HG03469 (cell line): ENCODE measurements at regions not wholly inside any gene's neighbourhood (a gene's known extent, or its start where the extent isn't known, plus 50 kb on each side); places are given as distances from the start of the nearest gene placed in this dataset.

ENCODE experiments used
- ATAC-seq: cut with Tn5 transposase; IDR thresholded peaks from one replicate; pipeline ENCODE4 v1.9.1; 2021; ENCODE audit warnings: mild to moderate bottlenecking, moderate library complexity, moderate number of reproducible peaks; ENCODE audit not compliant: unreplicated experiment

DNA sequence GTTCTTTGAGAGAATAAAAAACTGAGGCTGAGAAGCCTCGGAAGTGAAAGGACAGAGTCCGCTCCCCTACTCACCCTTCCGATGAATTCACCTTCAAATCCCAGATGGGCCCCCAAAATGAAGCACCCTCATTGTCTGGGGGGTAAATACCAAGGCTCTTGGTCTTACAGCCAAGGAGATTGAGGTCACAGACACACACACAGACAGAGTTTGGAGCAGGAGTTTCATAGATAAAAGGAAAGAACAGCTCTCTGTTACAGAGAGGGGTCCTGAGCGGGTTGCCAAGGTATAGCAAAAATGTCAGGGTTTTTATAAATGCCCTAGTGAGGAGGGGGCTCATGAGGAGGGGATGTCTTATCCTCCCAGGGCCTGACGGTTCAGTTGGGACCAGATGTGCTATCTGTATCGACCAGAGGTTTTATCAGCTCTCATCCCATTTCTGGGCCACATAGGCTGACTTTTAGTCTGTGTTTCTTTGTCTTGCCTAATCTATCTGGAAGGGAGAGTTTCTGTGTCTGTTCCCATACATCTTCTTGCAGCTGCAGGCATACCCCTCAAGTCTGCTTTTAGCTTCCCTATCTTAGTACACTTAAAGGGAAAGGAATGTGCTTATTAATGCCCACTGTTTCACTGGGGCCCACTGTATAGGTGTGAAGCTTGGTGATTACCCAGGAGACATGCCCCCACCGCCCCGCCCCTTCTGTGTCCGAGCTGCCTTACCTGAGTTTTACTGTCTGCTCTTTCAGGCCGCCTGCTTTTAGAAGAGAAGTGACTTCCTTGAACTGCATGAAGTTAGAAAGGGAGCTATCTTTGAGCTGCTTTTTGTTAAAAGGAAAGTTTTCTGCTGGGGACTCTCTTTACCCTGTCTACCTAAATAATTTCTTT, 66.8 kb upstream of the ATP11B start:
- ATAC-seq = no peak

GRCh38 chr3:182728238-182728637, 65.1 kb upstream of the ATP11B start:
- no peak for ATAC-seq

DNA sequence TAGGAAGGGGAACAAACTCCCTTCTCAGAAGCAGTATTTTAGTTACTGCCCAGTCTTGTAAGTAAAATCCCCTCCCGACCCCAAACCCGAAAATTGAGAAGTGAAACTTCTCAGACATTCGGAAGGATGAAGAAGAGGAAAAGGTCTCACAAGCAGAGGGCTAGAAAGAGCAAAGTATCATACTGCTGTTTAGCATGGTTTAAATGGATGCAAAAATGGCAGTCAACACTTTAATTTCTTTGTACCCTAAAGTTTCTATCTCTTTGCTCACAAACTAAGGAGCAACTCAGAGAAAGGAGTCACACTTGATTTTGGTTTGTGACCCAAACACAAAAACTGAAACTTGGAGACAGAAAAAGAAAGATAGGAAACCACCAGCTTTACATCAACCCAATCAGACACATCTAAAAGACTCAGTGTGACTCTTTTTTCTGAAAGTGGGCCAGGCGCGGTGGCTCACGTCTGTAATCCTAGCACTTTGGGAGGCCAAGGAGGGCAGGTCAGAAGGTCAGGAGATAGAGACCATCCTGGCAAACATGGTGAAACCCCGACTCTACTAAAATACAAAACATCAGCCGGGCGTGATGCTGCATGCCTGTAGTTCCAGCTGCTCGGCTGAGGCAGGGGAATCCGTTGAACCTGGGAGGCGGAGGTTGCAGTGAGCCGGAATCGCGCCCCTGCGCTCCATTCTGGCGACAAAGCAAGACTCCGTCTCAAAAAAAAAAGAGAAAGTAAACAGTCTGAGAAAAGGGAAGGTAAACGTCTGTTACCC, 63.2 kb upstream of the ATP11B start:
- ATAC-seq = peak; percentile 71

GRCh38 chr3:182730675-182731042, 62.6 kb upstream of the ATP11B start:
- ATAC-seq = no peak

GRCh38 chr3:182731764-182732163, 61.5 kb upstream of the ATP11B start:
- no peak for ATAC-seq

GRCh38 chr3:182732232-182733015, 60.9 kb upstream of the ATP11B start:
- ATAC-seq = no peak

GRCh38 chr3:182735672-182736071, 57.6 kb upstream of the ATP11B start:
- ATAC-seq = no peak

DNA sequence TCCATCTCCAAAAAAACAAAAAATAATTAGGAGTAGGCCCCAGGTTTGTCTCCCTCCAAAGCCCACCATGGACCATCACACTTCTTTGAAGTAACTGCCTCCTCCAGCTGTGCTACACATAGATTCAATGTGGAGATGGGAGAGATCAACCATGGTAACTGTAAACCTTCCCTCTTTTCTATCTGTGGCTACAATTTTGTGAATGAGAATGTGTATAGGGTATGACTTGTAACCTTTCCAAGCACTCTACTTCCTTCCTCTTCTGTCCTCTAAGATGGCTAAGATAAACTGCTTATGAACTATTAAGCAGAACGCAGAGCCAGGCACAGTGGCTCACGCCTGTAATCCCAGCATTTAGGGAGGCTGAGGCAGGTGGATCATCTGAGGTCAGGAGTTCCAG, 55.5 kb upstream of the ATP11B start:
- no peak for ATAC-seq

GRCh38 chr3:182738583-182739411, 54.5 kb upstream of the ATP11B start:
- ATAC-seq = no peak

- ATAC-seq = no peak
These were observed 53.7 kb upstream of the ATP11B start for GRCh38 chr3:182739619-182740018.

GRCh38 chr3:182740710-182741109, 52.6 kb upstream of the ATP11B start:
- no peak for ATAC-seq

GRCh38 chr3:182741214-182741613, 52.1 kb upstream of the ATP11B start:
- no peak for ATAC-seq
